Stimulated activated CD8-positive, alpha-beta memory T cell treated with anti-CD3 and anti-CD28 coated beads, Interleukin-12 subunit alpha, Interleukin-12 subunit beta, amount 100 ng/mL, for 24 hours (primary cell): ENCODE measurements at regions not wholly inside any gene's neighbourhood (a gene's known extent, or its start where the extent isn't known, plus 50 kb on each side); places are given as distances from the start of the nearest gene placed in this dataset.
"Not testable (repeated sequence)": the region's sequence is repeated elsewhere in the genome, so short reads cannot be mapped to it uniquely, and the experiment has no call there.

Source experiments
- DNase-seq: peaks from one replicate; pipeline ENCODE4 v3.0.0-alpha.2; 2020; ENCODE audit errors: extremely low read depth

- peak; percentile 95 for DNase-seq
Measured at GRCh38 chr21:5128261-5128660, 5393.1 kb upstream of the TPTE start.

DNA sequence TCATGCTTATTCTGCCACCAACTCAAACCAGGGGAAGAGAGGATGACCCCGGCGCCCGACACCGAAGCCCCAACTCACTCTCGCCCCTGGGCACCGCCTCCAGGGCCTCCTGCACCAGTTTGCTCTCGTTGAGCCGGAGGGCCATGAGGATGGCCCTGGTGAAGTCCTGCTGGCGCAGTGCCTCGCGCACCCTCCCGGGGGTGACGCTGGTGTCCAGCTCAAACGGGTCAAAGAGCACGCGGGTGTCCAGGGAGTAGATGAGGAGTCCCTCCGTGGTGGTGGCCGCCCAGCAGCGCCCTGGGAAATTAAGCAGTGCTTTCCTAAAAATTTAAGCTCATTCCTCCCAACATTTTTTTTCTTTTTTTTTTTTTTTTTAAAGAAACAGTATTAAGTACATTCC lies 5387.6 kb upstream of the TPTE start:
- not testable (repeated sequence) for DNase-seq

- DNase-seq = not testable (repeated sequence)
Measured at GRCh38 chr21:5136406-5136805, 5385.0 kb upstream of the TPTE start.

- not testable (repeated sequence) for DNase-seq
Measured at GRCh38 chr21:5137006-5137405, 5384.4 kb upstream of the TPTE start.

- not testable (repeated sequence) for DNase-seq
Measured at GRCh38 chr21:5138687-5139086, 5382.7 kb upstream of the TPTE start.

- not testable (repeated sequence) for DNase-seq
Measured at GRCh38 chr21:5139528-5139927, 5381.9 kb upstream of the TPTE start.

DNA sequence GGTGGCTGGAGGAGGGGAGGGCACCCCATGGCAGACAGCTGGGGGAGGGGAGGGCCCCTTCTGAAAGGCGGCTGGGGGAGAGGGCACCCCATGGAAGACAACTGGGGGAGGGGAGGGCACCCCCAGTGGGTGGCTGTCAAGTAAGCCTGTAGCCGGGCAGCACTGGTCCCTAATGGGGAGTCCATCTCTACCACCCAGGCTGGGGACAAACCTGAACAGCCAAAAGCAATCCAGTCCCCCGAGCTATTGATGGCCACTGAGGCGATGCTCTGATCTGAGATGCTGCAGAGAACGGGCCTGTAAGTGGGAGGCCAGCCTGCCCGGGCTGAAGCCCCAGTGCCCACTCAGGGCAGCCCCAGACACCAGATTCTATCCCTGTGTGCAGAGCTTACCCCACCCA lies 5378.4 kb upstream of the TPTE start:
- DNase-seq = not testable (repeated sequence)

GRCh38 chr21:5144731-5145130 lies 5376.7 kb upstream of the TPTE start:
- not testable (repeated sequence) for DNase-seq

- DNase-seq = not testable (repeated sequence)
Measured at GRCh38 chr21:5147685-5148084, 5373.7 kb upstream of the TPTE start.

DNA sequence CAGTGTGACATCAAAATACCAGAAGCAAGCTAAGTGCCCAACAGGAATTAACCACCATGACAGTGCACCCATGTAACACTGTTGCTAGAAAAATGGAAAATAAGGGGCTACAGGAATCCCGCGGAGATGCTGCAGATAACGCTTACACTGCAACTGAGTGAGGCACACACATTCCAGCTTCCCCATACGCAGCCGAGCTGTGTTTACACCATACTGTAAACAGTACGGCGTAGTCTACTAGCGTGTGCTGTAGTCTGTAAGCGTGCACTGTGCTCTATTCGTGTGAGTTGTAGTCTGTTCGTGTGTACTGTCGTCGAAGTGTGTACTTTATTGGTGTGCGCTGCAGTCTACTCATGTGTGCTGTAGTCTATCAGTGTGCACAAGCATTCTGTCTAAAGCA lies 5372.2 kb upstream of the TPTE start:
- not testable (repeated sequence) for DNase-seq

DNA sequence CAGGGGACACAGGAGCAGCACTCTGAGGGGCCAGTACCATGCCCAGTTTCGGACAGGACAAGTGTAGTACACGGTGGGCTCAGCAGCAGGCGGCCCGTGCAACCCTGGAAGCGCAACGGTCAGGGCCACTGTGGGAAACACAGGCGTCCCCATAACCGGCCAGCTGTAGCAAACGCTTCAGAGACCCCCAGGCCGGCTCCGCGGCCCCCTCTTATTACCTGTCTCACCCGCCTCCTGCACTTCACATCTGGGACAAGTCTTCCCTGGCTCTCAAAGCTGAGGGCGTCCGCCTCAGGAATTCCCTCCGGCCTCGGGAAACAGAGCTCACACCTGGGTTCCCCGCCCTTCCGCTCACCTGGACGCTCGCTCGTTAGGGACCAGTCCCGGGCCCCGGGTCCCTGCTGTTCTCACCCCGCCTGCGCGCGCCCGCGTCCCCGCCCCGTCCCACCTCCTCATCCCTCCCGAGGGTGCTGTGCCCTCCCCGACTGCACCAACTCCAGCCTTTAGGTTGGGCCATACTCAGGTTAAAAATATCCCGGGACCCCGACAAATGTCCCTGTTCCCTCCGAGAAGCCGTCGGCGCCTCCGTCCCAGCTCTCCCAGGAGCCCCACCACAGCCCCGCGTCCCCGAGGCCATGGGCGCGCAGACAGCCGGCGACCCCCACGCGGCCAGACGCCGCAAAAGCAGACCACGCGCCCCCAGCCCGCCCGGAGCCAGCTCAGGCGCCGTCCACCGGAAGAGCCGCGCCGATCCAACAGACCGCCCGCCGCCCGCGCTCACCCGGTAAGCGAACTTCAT lies 5367.3 kb upstream of the TPTE start:
- DNase-seq = not testable (repeated sequence)

- peak; percentile 54 for DNase-seq
Measured at GRCh38 chr21:5154641-5154982, 5366.8 kb upstream of the TPTE start.

DNA sequence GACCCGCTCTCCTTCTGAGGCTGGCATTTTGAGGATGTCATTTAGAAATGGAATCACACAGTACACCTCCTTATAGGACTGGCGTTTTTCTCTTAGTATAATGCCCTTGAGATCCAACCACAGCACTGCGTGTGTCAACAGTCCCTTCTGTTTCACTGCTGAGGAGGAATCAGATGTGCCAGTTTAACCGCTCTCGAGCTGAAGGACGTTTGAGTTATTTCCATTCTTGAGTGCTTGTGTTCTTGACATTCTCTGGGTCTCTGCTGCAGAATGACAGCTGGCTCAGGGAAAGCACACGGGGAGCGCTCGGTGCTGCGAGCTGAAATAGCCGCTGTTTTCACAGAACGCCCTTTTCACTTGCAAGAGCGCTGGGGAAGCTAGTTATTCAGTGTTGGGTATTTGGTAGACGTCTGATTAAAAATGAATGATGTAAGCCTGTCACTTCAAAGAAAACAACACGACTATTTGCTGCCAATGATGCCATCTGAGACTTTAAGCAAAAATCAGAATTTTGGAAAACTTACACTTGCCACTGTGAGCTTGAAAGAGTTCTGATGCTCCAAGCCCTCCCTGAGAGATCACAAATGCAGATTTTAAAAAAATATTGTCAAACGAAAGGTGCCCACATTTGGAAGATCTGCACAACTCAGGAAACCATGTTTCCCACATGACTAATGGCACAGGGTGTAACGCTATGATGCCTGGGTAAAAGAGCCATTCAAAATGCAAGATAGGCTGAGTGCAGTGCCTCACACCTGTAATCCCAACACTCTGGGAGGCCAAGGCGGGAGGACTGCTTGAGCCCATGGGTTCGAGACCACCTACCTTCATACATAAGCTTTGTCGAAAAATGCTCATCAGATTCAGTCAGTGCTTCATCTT lies 5358.4 kb upstream of the TPTE start:
- not testable (repeated sequence) for DNase-seq

- DNase-seq = not testable (repeated sequence)
Measured at GRCh38 chr21:5165829-5166228, 5355.6 kb upstream of the TPTE start.
